HEK293 (cell line): ENCODE measurements at regions not wholly inside any gene's neighbourhood (a gene's known extent, or its start where the extent isn't known, plus 50 kb on each side); places are given as distances from the start of the nearest gene placed in this dataset.

Experiments
- CTCF ChIA-PET: fragments of 350-600 bp; formaldehyde crosslinking; extraction: SDS; loops from one replicate; lab custom pipeline; 2021; ENCODE audit warnings: antibody characterized with exemption; lab: Yijun Ruan, JAX
- POLR2A ChIA-PET: fragments of 300-600 bp; formaldehyde crosslinking; extraction: SDS; loops from one replicate; lab custom pipeline; 2020; ENCODE audit warnings: antibody characterized with exemption, inconsistent platforms; lab: Yijun Ruan, JAX
- H3K27ac ChIP-seq: fragments of 200-500 bp; sonication (Bioruptor generic); 2 replicates; pipeline ENCODE4 v1.5.1; 2014; ENCODE audit warnings: low read depth, low read length, control low read depth, inconsistent platforms; ENCODE audit errors: extremely low read depth
- H3K36me3 ChIP-seq, 2 experiments: fragments of 200-500 bp in 1 of 2; sonication (Bioruptor generic) in 1 of 2; 1 replicate in 1 of 2; 2 replicates in 1 of 2; pipeline ENCODE4 v1.5.1; 2014 to 2017; ENCODE audit warnings: inconsistent platforms in 2 of 2, low read length in 2 of 2; ENCODE audit not compliant: control insufficient read depth in 2 of 2, insufficient read depth in 1 of 2
- H3K4me1 ChIP-seq: fragments of 200-500 bp; sonication (Bioruptor generic); 2 replicates; pipeline ENCODE4 v1.5.1; 2014; ENCODE audit warnings: mild to moderate bottlenecking, low read length, inconsistent platforms; ENCODE audit not compliant: control insufficient read depth, insufficient read depth
- H3K4me3 ChIP-seq: 2 replicates; pipeline ENCODE4 v1.5.1; 2011; ENCODE audit warnings: low read depth, mild to moderate bottlenecking, control low read depth, low read length, moderate library complexity
- H3K9me3 ChIP-seq: fragments of 200-500 bp; sonication (Bioruptor generic); 2 replicates; pipeline ENCODE4 v1.5.1; 2014; ENCODE audit warnings: low read depth, low read length, inconsistent platforms; ENCODE audit not compliant: control insufficient read depth, insufficient read depth
- EGR2 ChIP-seq: fragments of 450-650 bp; formaldehyde crosslinking; IDR thresholded peaks from 2 replicates; pipeline ENCODE4 v1.5.1; 2016; ENCODE audit warnings: low read depth, missing biosample characterization, missing genetic modification characterization
- GLI4 ChIP-seq: fragments of 450-650 bp; formaldehyde crosslinking; IDR thresholded peaks from 2 replicates; pipeline ENCODE4 v1.5.1; 2016; ENCODE audit warnings: missing biosample characterization, missing genetic modification characterization
- PRDM6 ChIP-seq: fragments of 450-650 bp; formaldehyde crosslinking; IDR thresholded peaks from 2 replicates; pipeline ENCODE4 v1.5.1; 2017; ENCODE audit warnings: missing biosample characterization, missing genetic modification characterization
- SCRT2 ChIP-seq: fragments of 450-650 bp; formaldehyde crosslinking; IDR thresholded peaks from 2 replicates; pipeline ENCODE4 v1.5.1; 2016; ENCODE audit warnings: missing biosample characterization, missing genetic modification characterization
- TRIM28 ChIP-seq: IDR thresholded peaks from 2 replicates; pipeline ENCODE4 v1.6.1; 2011; ENCODE audit warnings: low read length, control low read depth, borderline replicate concordance
- WT1 ChIP-seq: fragments of 450-650 bp; formaldehyde crosslinking; IDR thresholded peaks from 2 replicates; pipeline ENCODE4 v1.5.1; 2016; ENCODE audit warnings: missing biosample characterization, missing genetic modification characterization
- ZFP69B ChIP-seq: fragments of 450-650 bp; formaldehyde crosslinking; IDR thresholded peaks from 2 replicates; pipeline ENCODE4 v1.5.1; 2016; ENCODE audit warnings: missing biosample characterization, missing genetic modification characterization
- ZNF121 ChIP-seq: fragments of 450-650 bp; formaldehyde crosslinking; IDR thresholded peaks from 2 replicates; pipeline ENCODE4 v1.5.1; 2016; ENCODE audit warnings: missing biosample characterization, missing genetic modification characterization
- ZNF585B ChIP-seq: fragments of 450-650 bp; formaldehyde crosslinking; IDR thresholded peaks from 2 replicates; pipeline ENCODE4 v1.5.1; 2016; ENCODE audit warnings: missing biosample characterization, missing genetic modification characterization
- ZNF792 ChIP-seq: fragments of 450-650 bp; formaldehyde crosslinking; IDR thresholded peaks from 2 replicates; pipeline ENCODE4 v1.5.1; 2016; ENCODE audit warnings: missing biosample characterization, missing genetic modification characterization
- ZXDB ChIP-seq: fragments of 450-650 bp; formaldehyde crosslinking; IDR thresholded peaks from 2 replicates; pipeline ENCODE4 v1.5.1; 2016; ENCODE audit warnings: missing biosample characterization, missing genetic modification characterization
- TF ChIP-seq, protein P1 (sequence below): fragments of 450-650 bp; formaldehyde crosslinking; IDR thresholded peaks from 2 replicates; pipeline ENCODE4 v1.5.1; 2017; ENCODE audit warnings: missing biosample characterization, missing genetic modification characterization
- TF ChIP-seq, protein P2 (sequence below): fragments of 450-650 bp; formaldehyde crosslinking; IDR thresholded peaks from 2 replicates; pipeline ENCODE4 v1.5.1; 2017; ENCODE audit warnings: missing biosample characterization, missing genetic modification characterization
- TF ChIP-seq, protein P3 (sequence below): fragments of 450-650 bp; formaldehyde crosslinking; IDR thresholded peaks from 2 replicates; pipeline ENCODE4 v1.5.1; 2016; ENCODE audit warnings: missing biosample characterization, missing genetic modification characterization

GRCh38 chr6:113629256-113629655 lies 227.9 kb upstream of the MARCKS start:
- ChIA-PET POLR2A (interaction anchor here (1.3 kb wide), 1 partner anchor 229 kb away, joined by 3 read pairs; no protein-coding TSS in a partner anchor), CTCF (interaction anchor here (0.6 to 2.7 kb wide), 4 partner anchors 9 to 308 kb away, joined by 3 to 11 read pairs (median 6); no protein-coding TSS in a partner anchor)
- 0 out of 2 replicates have a peak, but pooled peaks have one; percentile 50 for TF ChIP-seq WT1 (tag by site-specific recombination)
- TF ChIP-seq ZNF121 (tag by site-specific recombination): no peak
- H3K9me3 ChIP-seq: no peaks in the 10 kb centered on the region
- no peaks in the 10 kb centered on the region; the same call in 1 of the 2 replicates for H3K4me1 ChIP-seq
- no peak overlapping the region for H3K27ac ChIP-seq
- H3K4me3 ChIP-seq: no peak overlapping the region
- no peaks in the 10 kb centered on the region for H3K36me3 ChIP-seq

- no peak overlapping the region for H3K27ac ChIP-seq
- H3K9me3 ChIP-seq: no peaks in the 10 kb centered on the region
- CTCF ChIA-PET: interaction anchor here (0.6 to 2.7 kb wide), 5 partner anchors 10 to 307 kb away, joined by 3 to 11 read pairs (median 5); no protein-coding TSS in a partner anchor
- no peaks in the 10 kb centered on the region for H3K36me3 ChIP-seq
- peak; percentile 17; the same call in 1 of the 2 replicates for TF ChIP-seq ZFP69B (tag by site-specific recombination)
- TF ChIP-seq PRDM6 (tag by site-specific recombination): peak; percentile 46
- TF ChIP-seq, protein P1, sequence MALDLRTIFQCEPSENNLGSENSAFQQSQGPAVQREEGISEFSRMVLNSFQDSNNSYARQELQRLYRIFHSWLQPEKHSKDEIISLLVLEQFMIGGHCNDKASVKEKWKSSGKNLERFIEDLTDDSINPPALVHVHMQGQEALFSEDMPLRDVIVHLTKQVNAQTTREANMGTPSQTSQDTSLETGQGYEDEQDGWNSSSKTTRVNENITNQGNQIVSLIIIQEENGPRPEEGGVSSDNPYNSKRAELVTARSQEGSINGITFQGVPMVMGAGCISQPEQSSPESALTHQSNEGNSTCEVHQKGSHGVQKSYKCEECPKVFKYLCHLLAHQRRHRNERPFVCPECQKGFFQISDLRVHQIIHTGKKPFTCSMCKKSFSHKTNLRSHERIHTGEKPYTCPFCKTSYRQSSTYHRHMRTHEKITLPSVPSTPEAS (tag by site-specific recombination): peak; percentile 63
- TF ChIP-seq, protein P2, sequence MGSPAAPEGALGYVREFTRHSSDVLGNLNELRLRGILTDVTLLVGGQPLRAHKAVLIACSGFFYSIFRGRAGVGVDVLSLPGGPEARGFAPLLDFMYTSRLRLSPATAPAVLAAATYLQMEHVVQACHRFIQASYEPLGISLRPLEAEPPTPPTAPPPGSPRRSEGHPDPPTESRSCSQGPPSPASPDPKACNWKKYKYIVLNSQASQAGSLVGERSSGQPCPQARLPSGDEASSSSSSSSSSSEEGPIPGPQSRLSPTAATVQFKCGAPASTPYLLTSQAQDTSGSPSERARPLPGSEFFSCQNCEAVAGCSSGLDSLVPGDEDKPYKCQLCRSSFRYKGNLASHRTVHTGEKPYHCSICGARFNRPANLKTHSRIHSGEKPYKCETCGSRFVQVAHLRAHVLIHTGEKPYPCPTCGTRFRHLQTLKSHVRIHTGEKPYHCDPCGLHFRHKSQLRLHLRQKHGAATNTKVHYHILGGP (tag by site-specific recombination): peak; percentile 85
- no peak for TF ChIP-seq GLI4 (tag by site-specific recombination)
- H3K4me3 ChIP-seq: no peak overlapping the region
- peaks cover 2% of the 10 kb centered on the region; the same call in 1 of the 2 replicates for H3K4me1 ChIP-seq
- POLR2A ChIA-PET: interaction anchor here (0.7 to 1.3 kb wide), 2 partner anchors 32 to 228 kb away, joined by 3 read pairs; no protein-coding TSS in a partner anchor
Measured at GRCh38 chr6:113629975-113630737, 227.0 kb upstream of the MARCKS start.

DNA sequence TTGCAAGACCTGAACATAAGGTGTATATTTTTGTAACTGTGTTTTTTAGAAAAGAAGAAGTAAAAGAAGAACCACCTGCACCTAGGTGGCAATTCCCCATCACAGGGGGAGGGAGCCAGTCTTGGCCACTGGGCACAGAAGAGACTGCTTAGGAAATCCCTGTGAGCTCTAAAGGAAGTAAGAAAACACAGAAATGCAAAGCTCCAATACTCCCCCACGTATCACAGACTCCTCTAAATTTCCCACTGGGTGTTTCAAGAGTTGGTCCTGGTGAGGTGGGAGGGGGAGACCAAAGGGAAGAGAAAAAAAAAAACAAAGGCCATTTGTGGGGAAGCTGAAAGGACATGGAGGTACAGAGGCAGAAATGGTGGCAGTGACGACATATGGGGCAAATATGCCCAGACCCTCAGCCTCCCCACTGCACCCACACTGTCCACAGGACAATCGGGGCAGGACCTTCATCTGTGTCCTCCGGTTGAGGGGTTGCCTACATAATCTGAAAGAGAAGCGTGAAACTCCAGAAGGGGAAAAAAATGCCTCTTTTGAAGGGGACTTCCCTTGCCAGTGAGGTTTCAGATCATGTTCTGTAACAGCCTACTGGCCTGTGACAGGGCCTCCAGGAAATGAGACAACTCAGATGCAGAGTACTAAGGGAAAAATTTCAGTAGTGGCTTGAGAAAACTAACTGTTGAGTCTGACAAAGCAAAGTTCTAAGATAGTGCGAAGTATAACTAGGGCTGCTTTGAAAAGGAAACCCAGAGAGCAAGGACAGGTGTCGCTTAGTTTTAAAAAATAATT lies 226.2 kb upstream of the MARCKS start:
- Histone ChIP-seq H3K9me3 (no peaks in the 10 kb centered on the region), H3K27ac (no peak overlapping the region), H3K36me3 (no peaks in the 10 kb centered on the region), H3K4me3 (no peak overlapping the region), H3K4me1 (peaks cover 3% of the 10 kb centered on the region)
- ChIA-PET CTCF (interaction anchor here (0.6 to 1.2 kb wide), 3 partner anchors 155 to 281 kb away, joined by 3 to 4 read pairs (median 3); no protein-coding TSS in a partner anchor), POLR2A (interaction anchor here (0.7 kb wide), 1 partner anchor 32 kb away, joined by 3 read pairs; no protein-coding TSS in a partner anchor)
- TF ChIP-seq ZNF585B (tag by site-specific recombination): no peak
- TF ChIP-seq EGR2 (tag by site-specific recombination): no peak
- TF ChIP-seq ZNF792 (tag by site-specific recombination): no peak
- TF ChIP-seq TRIM28: 0 out of 2 replicates have a peak, but pooled peaks have one; percentile 14
- TF ChIP-seq ZXDB: no peak
- TF ChIP-seq SCRT2 (tag by site-specific recombination): peak; percentile 40; the same call in 1 of the 2 replicates
- TF ChIP-seq, protein P3, sequence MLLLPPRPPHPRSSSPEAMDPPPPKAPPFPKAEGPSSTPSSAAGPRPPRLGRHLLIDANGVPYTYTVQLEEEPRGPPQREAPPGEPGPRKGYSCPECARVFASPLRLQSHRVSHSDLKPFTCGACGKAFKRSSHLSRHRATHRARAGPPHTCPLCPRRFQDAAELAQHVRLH: no peak
